ENCODE measurements at regions not wholly inside any gene's neighbourhood (a gene's known extent, or its start where the extent isn't known, plus 50 kb on each side); places are given as distances from the start of the nearest gene placed in this dataset.
"Not testable (repeated sequence)": the region's sequence is repeated elsewhere in the genome, so short reads cannot be mapped to it uniquely, and the experiment has no call there.

DNA sequence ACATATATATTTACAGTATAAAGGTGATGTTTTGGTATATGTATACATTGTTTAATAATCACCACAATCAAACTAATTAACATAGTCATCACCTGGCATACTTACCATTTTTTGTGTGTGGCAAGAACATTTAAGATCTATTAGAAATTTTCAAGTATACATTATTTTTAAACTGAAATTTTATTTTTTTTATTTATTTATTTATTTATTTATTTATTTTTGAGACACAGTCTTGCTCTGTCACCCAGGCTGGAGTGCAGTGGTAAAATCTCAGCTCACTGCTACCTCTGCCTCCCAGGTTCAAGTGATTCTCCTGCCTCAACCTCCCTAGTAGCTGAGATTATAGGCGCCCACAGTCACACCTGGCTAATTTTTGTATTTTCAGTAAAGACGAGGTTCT is 210.5 kb downstream of the ICOS start:
- TF ChIP-seq, protein P1, sequence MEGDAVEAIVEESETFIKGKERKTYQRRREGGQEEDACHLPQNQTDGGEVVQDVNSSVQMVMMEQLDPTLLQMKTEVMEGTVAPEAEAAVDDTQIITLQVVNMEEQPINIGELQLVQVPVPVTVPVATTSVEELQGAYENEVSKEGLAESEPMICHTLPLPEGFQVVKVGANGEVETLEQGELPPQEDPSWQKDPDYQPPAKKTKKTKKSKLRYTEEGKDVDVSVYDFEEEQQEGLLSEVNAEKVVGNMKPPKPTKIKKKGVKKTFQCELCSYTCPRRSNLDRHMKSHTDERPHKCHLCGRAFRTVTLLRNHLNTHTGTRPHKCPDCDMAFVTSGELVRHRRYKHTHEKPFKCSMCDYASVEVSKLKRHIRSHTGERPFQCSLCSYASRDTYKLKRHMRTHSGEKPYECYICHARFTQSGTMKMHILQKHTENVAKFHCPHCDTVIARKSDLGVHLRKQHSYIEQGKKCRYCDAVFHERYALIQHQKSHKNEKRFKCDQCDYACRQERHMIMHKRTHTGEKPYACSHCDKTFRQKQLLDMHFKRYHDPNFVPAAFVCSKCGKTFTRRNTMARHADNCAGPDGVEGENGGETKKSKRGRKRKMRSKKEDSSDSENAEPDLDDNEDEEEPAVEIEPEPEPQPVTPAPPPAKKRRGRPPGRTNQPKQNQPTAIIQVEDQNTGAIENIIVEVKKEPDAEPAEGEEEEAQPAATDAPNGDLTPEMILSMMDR (IDR thresholded peaks at IDR 0.05) = not testable (repeated sequence)
- not testable (repeated sequence) for TF ChIP-seq POLR2A (IDR thresholded peaks at IDR 0.05)
